B cell (primary cell): ENCODE measurements at regions not wholly inside any gene's neighbourhood (a gene's known extent, or its start where the extent isn't known, plus 50 kb on each side); places are given as distances from the start of the nearest gene placed in this dataset.

Source experiments
- EZH2 ChIP-seq: IDR thresholded peaks from 2 replicates; pipeline ENCODE4 v1.6.1; 2012; ENCODE audit warnings: borderline replicate concordance, low read depth, mild to moderate bottlenecking, moderate library complexity, low read length; ENCODE audit not compliant: insufficient read depth, poor library complexity, severe bottlenecking
- TF ChIP-seq, protein P1 (sequence below): fragments of 200-600 bp; IDR thresholded peaks from one replicate; pipeline ENCODE4 v1.8.0; 2022; ENCODE audit warnings: antibody characterized with exemption, mild to moderate bottlenecking

DNA sequence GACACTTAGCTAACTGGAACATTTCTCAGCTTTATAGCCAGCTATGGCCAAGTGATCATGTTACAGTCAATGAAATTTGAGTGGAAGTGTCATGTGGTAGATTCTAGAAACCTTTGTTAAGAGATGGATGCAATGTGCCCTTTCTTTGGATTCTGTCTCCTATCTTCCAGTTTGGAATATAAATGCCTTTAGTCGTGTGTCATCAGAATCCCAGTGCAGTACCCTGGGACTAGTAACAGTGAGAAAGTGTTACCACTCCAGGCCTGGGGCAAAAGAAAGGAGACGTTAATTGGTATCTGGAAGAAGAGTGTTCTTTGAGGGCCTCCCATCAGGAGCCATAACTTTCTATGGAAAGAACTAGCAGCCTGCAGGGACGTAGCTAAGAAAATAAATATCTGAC is 149.6 kb downstream of the SNX18 start:
- TF ChIP-seq, protein P1, sequence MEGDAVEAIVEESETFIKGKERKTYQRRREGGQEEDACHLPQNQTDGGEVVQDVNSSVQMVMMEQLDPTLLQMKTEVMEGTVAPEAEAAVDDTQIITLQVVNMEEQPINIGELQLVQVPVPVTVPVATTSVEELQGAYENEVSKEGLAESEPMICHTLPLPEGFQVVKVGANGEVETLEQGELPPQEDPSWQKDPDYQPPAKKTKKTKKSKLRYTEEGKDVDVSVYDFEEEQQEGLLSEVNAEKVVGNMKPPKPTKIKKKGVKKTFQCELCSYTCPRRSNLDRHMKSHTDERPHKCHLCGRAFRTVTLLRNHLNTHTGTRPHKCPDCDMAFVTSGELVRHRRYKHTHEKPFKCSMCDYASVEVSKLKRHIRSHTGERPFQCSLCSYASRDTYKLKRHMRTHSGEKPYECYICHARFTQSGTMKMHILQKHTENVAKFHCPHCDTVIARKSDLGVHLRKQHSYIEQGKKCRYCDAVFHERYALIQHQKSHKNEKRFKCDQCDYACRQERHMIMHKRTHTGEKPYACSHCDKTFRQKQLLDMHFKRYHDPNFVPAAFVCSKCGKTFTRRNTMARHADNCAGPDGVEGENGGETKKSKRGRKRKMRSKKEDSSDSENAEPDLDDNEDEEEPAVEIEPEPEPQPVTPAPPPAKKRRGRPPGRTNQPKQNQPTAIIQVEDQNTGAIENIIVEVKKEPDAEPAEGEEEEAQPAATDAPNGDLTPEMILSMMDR = no peak
- no peak for TF ChIP-seq EZH2
